NCI-H226 (cell line): ENCODE measurements at regions not wholly inside any gene's neighbourhood (a gene's known extent, or its start where the extent isn't known, plus 50 kb on each side); places are given as distances from the start of the nearest gene placed in this dataset.

Experiments
- DNase-seq: peaks from one replicate; pipeline ENCODE4 v3.0.0-alpha.2; 2015

DNA sequence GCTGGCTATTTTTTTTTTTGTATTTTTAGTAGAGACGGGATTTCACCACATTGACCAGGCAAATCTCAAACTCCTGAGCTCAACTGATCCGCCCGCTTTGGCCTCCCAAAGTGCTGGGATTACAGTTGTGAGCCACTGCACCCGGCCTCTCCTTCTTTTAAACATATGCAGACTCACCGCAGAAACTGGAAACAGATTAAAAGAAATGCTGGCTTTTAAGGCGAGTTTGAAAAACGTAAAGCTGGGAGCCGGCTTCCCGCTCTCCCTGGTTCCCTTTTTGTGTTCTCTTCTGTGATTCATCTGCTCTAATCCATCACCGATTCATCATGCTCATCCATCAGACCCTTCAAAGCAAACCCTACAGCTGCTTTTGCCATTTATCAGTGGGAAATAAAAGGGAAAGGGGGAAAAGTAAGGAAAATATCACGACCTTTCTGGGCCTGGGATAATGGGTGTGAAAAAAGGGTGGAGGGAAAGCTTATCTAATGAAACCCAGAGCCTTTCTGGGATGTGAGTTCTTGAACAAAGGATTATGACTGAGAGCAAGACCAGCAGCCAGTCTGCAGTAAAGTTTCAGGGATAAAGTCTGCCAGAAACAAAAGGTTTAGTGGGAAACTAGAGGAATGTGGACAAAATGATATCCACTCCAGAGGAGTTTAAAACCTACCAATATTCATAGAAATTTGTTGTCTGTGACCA lies 92.3 kb upstream of the LRIG1 start:
- DNase-seq = no peak

DNA sequence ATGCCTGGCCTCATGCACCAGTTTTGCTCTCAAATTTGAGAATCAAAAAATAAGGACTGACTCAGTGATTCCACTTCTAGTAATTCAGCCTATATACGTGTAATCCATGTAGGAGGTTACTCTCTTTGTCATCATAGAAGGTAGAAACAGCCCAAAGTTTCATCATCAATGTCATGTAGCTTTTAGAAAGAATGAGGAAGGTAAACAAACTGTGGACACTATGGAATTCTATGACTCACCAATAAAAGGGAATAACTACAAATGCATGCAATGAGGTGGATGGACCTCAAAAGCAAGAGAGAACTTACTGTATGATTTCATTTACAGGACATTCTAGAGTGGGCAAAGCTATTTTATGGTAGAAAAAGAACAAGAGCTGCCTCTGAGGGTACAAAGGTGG lies 93.2 kb upstream of the LRIG1 start:
- DNase-seq = peak; percentile 55

DNA sequence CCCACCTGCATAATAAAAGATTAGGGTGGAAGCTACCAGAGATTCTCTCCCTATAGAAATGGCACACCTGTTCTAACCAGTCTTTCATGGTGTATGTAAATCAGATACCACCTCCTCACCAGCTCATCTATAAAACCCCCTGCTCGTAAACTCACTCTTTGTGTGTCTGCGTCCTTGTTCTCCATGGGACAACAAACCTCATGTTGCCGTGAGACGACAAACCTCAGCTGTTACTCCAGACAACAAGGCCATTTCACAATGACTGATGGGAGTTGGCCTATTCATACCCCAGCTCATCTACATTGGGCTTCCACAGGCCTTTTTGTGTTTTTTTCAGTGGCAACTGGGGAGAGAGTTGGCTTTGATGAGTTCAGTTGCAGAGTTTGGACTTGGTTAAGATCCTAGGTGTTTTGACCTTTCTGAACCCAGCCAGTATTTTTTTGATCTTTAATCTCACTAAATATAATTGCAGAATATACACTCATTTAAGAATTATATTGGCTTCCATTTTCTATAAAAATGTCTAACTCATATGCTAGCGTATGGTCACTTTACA lies 96.6 kb upstream of the LRIG1 start:
- no peak for DNase-seq

DNA sequence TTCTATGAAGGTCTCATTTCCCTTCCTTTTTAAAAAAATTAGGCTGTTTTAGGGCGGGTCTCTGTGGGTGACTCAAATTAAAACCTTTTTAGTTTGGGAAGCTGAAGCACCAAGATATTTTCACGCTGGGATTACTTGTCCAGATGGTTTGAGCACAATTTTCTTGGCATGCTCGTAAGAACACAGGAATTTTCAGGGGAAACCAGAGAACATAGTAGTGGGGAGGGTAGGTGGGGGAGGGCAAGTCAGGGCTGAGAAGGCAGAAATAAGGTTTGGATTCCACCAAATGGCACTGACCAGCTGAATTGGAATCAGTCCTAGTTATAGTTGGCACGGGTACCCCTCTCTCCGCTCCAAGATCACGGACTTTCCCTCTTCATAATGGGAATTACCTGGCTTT lies 97.3 kb upstream of the LRIG1 start:
- no peak for DNase-seq

DNA sequence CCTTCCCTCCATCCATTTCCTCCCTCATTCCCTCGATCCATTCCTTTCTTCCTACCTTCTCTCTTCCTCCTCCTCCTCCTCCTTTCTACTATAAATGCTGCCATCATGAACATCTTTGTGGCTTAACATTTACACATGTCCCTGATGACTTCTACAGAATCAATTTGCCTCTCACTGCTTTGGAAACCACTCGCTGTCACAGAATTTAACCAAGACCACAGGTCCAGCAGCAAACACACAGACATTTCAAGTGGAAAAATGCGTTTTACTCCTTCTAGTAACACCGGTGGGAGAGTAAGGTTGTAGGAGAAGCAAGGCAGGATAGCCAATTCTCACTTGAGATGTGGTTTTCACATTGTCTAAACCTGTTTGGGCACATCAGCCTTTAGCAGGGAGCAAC lies 101.4 kb upstream of the LRIG1 start:
- DNase-seq = no peak

DNA sequence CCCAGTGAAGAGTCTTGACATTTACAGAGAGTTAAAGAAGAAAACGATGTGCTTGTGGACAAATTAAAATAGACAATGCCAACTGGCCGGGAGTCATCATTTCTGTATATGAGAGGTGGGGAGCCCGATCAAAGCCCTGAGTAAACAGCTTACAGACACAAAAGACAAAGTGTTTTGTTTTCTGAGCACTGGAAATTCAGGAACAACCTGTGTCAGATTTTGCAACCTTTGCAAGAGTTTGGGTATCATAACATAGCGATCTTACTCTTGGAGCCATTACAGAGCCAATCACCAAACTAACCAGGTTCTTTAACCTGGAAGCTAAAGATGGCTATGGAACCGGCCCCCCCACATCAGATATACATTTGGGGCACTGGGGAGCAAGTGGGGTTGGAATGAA lies 101.9 kb upstream of the LRIG1 start:
- DNase-seq = no peak

DNA sequence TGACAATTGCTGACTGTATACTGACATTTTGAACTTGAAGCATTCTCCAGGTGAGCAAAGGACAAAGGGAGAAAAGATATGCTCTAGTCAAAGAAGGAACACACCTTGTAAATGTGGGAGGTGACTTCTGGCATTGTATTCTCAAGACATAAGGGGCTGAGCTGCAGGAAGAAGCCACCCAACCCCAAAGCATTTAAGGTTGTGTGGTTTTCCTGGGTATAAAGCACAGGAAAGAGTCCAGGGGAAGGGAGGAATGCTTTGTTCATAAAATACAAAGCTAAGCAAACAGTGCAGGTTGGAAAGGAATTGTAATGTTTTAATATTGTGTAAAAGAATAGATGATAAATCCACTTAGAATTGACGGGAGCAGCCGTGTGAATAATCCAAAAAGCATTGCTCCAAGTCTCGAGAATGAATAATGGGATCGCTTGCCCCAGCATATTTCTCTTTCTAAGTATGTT lies 102.4 kb upstream of the LRIG1 start:
- no peak for DNase-seq

DNA sequence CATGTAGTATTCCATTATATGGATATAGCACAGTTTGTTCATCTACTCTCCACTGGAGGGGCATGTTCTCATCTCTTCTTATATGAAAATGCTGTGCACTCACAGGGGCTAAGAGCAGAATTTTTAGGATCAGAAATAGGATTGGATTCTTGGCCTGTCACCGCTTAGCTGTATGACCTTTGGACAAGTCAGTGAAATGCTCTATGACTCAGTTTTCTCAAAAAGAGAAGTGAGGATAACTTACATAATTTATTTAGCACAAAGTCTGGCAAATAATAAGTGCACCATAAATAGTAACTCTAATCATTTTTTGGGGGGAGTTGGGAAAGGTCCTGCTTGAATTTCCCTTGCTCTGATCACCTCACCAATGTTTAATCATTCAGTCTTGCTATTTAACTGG lies 103.7 kb upstream of the LRIG1 start:
- DNase-seq = no peak

DNA sequence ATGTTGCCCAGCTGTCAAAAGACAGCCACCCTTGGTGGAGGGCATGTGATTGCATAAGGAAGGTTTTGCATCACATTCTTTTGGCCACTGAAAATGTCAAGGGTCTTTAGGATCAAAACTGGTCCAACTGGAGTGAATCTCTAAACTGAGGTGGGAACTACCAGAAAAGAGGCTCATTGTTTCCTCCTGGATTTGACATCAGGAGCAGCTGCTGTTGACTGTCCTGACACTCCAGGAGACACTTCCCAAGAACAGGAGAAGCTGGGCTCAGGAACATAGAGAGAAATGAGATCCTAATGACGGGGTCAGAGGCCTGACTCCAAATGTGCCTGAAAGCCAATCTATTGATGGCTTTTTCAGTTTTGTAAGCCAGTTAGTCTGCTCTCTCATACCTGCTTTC lies 105.3 kb upstream of the LRIG1 start:
- no peak for DNase-seq

DNA sequence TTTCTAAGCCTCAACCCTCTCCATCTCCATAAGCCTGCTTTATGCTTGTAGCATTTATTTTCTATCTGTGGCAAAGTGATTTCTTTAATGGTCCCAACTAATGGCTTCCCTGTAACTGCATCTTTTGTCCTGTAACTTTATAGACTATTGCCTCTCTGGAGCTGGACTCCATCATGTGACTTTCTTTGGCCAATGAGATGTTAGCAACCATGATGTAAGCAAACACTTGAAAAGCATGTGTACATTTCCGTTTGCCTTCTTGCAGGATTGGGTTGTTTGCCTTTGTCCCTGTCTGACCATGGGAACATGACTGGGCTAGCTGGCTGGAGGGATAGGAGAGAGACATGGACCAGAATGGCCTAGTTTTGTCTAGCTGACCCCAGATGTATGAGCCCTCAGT lies 106.0 kb upstream of the LRIG1 start:
- DNase-seq = no peak

DNA sequence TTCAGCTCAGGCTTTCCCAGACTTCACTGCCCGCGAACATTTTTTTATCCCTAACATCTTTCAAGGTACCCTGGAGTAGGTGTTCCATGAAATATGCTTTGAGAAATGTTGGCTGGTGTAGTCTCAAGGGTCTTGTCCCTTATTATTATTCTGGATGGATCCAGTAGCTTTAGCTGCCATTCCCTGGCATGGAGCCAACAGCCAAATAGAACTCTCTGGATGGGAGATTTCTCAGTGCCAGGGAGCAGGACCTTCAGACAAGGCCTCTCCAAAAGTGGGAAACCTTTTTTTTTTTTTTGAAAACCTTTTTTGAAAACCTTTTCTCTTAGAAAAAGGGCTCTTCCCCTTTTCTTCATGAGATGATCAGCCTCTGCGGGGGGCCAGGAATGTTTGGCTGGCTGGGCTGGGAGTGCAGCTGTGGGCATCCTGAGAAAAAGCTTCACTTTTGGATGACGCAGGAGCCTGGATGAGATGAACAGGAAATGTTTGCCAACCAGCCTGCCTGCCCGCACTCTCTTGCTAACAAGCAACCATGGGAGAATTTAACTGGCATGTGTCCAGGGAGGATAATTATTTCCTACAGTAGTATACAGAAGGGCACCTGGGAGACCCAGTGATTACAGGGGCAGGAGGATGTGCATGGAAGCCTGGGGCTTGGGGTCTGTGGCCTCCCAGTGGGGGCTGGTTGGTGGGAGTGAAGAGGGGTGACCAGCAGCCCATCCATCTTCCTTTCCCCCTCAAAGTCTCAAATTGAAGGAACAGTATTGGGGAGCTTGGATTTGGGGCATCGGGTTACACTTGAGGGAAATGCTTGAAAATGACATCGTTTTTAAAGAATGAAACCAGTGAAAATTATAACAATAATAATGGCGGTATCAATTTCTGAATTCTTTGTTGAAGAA lies 109.1 kb upstream of the LRIG1 start:
- peak; percentile 73 for DNase-seq

DNA sequence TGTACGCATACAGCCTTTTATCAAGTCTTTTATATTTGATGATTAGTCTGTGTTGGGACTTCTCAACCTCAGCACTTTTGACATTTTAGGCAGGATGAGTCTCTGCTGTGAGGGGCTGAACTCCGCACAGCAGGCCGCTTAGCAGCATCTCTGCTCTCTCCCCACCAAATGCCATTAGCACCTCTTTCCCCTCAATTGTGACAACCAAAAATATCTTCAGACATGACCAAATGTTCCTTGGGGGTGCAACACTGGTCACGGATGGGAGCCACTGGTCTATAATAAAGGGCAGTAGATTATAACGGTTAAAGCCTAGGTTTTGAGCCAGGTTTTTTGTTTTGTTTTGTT lies 109.7 kb upstream of the LRIG1 start:
- no peak for DNase-seq

DNA sequence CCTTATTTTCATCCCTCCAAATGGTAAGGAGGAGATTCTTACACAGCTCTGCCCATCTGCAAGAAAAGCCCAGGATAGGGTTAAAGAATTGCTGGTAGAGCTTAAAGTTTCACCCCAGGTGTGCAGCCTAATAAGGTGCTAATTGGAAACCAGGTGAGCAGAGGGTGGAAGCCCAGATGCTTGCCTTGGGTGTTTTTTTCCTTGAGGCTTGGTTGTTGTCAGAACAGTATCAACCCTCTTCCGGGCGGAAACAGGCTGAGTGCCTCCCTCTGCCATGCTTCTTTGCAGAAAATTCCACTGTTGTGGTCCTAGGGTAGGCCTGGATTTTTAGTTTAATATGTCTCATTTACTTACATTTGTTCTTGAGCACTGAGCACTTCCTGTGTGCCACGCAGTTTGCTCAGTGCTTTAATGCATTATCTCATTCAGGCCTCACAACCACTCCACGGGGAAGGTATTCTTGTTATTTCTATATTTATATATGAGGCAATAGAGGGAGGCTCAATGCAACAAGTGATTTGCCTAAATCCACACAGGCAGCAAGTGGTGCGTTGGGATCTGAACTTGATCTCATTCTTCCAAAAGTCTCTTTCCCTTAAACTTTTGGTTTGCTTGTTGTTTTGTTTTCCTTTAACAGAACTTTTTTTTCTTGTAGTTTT lies 115.0 kb upstream of the LRIG1 start:
- DNase-seq = no peak

DNA sequence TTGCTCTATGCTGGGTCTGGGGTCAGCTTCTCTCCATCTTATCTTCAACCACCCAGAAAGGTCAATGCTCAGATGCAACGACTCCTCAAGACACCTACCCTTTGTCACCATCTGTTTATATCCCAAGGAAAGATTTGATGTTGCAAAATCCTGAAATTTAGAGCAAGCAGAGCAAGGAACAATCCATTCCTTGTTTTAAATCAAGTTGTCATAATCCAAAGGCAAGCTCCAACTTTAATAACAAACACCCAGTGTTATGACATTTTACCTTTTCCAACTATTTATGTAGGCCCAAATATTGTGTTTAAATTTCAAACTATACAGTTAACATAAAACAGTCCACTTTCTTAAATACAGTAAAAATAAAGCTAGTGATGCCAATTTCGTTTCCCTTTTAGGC lies 116.5 kb upstream of the LRIG1 start:
- no peak for DNase-seq

DNA sequence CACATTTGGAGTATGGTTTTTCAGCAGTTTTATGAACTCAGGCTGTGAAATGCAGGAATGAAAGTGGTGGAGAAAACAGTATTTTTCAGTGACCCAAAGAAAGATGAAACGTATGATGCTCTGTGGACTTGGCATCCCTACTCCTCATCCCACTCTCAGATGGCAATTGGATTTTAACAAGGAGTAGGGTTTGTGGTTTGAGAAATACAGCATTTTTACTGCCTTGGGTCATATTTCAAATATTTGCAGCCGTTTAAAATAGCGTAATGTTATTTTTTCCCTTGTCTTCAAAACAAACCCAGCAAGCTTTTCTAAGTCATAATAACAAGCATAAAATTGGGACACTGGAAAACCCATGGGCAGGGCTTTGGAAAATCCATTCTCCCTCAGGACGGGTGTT lies 117.2 kb upstream of the LRIG1 start:
- DNase-seq = no peak

DNA sequence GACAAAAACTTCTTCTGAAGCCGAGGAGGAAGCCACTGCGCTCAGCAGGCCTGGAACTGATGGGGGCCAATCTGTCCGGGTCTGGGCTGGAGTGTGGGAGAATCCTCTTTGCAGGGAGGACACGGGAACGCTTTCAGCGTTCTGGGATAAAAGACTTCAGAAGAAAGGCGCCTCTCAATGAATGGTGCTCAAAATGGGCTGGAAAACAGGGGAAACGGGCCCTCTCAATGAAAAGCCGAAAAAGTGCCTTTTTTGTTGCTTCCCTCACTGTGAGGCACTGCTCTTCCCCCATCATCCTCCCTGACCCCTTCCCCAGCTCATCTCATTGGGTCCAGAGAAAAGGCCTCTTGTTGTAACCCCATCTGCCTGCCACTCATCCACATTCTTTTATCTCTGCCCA lies 119.5 kb upstream of the LRIG1 start:
- no peak for DNase-seq

DNA sequence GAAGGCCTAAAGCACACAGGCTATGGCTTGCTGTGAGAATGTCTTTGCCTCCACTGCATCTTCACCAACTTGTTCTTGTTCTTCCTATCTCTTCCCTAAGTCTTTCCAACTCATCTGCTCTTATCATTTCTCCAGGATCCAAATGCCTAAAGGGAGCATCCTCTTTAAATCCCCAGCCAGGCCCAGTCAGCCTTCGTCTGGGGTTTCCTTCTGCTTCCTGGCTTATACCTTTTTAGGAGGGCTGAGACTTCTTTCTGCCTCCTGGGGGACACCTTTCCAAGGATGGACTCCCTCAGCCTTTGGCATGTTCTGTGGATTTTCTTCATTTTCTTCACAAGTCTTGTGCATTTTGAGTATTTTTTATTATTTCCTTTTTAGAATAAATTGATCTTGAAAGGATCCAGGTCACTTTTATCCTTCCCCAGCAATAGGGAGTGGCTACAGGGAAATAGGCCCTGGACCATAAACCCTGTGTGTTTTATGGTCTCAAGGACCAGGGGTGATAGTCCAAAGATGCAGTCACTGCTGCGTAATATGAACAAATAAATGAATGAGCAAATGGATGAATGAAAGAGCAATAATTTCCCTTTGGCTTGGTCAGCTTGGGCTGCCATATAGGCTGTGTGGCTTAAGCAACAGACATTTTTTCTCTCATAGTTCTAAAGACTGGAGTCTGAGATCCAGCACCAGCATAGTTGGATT lies 122.1 kb upstream of the LRIG1 start:
- no peak for DNase-seq

DNA sequence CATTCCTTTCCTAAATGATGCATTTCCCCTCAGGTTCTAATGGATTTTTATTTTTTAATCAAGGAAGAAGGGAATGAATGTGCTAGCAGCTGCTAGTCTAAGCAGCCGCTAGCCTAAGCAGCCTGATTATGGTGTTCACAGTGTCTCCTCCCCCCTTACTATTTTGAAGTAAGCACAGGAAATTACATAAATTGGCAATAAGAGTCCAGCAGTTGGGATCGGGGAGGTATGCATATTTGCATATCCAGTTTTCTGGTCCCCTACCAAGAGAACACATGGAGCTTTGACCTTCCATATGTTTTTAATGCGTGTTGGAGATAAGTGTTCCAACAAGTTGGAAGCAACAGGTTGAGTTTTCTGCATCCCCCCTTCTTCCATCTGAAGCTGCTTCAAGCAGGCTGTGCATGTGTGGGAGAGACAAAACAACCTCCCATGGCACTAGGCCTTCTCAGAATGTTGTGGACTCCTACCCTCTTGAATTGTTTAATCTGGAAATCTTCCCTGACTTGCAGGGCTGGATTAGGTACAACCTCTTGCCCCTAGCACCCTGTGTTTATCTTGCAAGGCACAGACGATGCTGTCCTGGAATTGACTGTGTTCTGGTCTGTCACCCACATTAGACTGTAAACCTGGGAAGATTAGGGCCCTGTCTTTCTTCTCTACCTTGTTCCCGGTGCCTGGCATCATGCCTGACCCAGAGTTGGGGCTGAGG lies 124.8 kb upstream of the LRIG1 start:
- no peak for DNase-seq

DNA sequence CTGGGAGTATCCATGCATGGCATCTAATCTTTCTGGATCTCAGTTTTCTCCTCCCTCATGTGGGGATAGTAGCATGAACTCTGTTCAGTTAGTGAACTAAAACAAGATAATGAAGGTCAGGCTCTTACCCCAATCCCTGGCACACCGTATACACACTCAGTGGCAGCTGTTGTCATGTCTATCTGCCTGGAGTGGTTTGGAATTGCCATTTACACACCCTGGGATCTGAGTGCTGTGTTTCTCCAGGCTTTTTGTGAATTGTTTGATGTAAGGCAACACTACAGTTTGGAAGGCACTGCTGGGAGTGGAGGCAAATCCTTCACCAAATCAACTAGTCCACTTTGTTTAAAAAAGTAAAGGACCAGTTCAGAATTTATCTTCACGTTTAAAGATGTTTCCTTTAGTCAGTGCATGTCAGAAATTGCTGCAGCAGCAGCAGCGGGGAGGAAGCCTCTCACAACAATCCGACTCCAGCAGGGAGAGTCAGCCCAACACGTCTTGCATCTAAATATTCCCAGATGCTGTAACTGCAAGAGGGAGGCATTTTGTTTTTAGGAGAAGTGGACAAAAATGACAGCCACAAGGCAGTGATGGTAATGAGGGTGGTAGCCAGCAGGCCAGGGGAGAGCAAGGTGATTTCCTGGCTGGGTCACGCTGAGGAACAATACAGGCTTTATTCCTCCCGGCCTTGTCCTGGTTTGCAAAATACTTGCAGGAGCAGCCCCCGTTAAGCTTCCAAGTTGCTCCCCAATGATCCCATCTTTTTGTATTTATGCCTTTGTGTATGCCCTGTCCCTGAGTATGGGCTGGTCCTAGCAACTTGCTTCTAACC lies 128.5 kb upstream of the LRIG1 start:
- no peak for DNase-seq

DNA sequence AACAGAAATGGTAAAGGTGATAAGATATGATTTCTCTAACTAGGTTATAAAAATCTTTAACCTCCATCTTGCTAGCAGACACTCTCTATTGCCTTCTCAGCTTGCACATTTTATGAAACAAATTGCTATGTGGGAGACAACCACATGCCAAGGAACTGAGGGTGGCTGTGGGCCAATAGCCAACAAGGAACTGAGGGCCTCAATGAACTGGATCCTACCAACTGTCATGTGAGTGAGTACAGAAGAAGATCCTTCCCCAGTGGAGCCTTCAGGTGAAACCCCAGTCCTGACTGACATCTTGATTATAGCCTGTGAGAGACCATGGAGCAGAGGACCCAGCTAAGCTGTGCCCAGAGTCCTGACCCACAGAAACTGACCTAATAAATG lies 129.2 kb upstream of the LRIG1 start:
- no peak for DNase-seq
